IPS-18c (cell line): ENCODE measurements at regions not wholly inside any gene's neighbourhood (a gene's known extent, or its start where the extent isn't known, plus 50 kb on each side); places are given as distances from the start of the nearest gene placed in this dataset.

Experiments used
- H3K4me3 ChIP-seq: 2 replicates; pipeline ENCODE4 v1.7.0; 2013; ENCODE audit warnings: low read depth, mild to moderate bottlenecking, low read length, moderate library complexity; ENCODE audit not compliant: insufficient read depth
- H3K9me3 ChIP-seq: one replicate; pipeline ENCODE4 v1.6.1; 2013; ENCODE audit warnings: mild to moderate bottlenecking, low read length, moderate library complexity; ENCODE audit not compliant: control insufficient read depth, insufficient read depth

GRCh38 chr13:40446365-40446764, 220.1 kb downstream of the FOXO1 start:
- no peak overlapping the region for H3K4me3 ChIP-seq
- no peaks in the 10 kb centered on the region for H3K9me3 ChIP-seq

GRCh38 chr13:40447857-40448256, 218.6 kb downstream of the FOXO1 start:
- no peak overlapping the region for H3K4me3 ChIP-seq
- H3K9me3 ChIP-seq: no peaks in the 10 kb centered on the region

DNA sequence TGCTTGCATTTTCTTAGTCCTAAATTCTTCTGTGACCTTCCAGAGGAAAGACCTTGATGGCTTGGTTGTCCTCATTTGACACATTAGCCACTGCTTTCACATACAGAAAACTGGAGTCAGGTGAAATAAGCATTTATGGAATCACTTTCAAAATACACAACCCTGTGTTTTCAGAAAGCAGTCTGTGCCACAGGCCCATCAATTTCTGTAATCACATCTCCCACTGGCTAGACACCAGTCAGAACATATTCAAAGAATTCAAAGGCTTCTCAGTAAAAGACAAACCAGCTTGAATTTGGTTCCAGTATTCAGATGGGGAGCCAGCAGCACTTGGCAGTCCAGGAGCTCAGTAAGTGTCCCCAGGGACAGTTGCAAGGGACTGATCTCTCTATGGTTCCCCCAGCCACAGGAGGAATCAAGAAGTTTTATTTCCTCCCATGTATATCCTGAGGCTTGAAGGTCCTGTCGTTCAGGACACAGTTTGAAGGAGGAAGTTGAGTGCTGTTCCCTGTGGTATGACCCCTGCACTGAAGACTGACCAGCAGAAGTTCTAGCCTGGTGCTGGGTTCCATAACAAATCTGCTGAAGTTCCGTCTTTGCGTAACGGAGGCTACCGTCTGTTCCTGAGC, 214.3 kb downstream of the FOXO1 start:
- Histone ChIP-seq H3K9me3 (no peaks in the 10 kb centered on the region), H3K4me3 (no peak overlapping the region)

GRCh38 chr13:40452741-40453334, 213.6 kb downstream of the FOXO1 start:
- Histone ChIP-seq H3K9me3 (no peaks in the 10 kb centered on the region), H3K4me3 (no peak overlapping the region)

DNA sequence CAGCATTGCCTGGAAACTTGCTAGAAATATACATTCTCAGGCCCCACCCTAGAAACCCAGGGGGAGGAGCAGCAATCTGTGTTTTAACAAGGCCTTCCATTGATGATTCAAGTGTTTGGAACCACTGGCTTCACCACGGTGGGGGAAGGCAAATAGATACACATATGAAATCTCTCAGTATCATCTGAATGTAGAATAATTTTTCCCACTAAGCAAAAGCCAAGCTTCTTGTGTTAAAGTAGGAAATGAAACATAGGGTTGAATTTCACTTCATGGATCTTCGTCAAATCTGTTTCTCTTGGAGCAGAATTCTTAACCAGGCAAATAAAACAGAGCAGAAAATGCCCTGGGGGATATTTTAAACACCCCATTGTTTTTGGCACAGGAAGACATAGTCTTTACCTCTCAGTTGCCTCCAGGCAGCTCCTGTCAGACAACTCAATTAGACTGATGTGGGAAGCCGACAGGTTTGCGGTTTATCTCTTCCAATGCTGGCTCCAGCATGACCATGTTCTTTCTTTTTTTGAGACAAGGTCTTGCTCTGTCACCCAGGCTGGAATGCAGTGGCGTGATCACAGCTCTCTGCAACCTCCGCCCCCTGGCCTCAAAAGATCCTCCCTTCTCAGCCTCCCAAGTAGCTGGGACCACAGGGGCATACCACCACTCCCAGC, 213.0 kb downstream of the FOXO1 start:
- no peak overlapping the region for H3K4me3 ChIP-seq

GRCh38 chr13:40456397-40456953, 210.0 kb downstream of the FOXO1 start:
- Histone ChIP-seq H3K4me3 (no peak overlapping the region), H3K9me3 (no peaks in the 10 kb centered on the region)

More for the DNA sequence above, 213.0 kb downstream of the FOXO1 start:
- H3K9me3 ChIP-seq: no peaks in the 10 kb centered on the region

DNA sequence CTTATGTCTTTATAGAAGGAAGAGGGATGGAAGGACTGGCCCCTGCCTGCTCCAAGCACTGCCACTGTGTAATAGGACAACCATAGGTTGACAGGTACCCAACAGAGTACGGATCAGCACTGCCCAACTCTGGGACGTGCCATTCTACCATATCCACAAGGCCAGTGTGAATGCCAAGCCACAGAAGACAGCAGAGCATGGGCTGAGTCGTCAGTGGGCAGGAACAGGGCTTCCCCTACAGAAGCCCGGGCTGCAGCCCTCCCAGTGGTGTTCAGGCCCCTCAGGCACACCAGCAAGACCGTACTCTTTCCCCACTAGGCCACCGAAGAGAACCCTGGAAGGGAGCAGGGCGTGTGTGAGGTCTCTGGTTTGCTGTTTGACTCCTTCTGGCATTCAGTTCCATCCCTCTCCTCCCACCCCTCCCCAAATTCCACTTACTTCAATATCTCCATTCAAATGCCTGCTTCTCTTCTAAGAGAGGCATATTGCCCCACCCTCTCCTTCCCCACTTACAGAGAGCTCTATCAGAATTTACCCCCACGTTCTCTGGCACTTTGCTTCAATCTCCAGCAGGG, 209.4 kb downstream of the FOXO1 start:
- H3K9me3 ChIP-seq: no peaks in the 10 kb centered on the region
- no peak overlapping the region for H3K4me3 ChIP-seq

- Histone ChIP-seq H3K4me3 (no peak overlapping the region), H3K9me3 (no peaks in the 10 kb centered on the region)
These were observed 208.3 kb downstream of the FOXO1 start for GRCh38 chr13:40457929-40458719.

DNA sequence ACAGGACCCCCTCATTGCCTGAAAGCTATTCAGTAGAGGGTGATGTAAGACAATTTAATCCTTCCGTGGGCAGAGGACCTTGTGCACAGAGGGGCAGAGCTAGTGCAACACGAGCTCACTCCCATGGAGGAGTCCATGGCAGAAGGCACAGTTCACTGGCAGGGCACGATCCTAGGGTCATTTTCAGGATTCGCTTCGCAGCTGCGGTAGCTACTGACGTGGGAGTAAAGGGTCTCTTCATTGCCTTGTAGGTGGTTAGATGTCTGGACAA, 207.8 kb downstream of the FOXO1 start:
- H3K4me3 ChIP-seq: no peak overlapping the region
- no peaks in the 10 kb centered on the region for H3K9me3 ChIP-seq

GRCh38 chr13:40460116-40460515, 206.3 kb downstream of the FOXO1 start:
- H3K9me3 ChIP-seq: no peaks in the 10 kb centered on the region
- H3K4me3 ChIP-seq: no peak overlapping the region

DNA sequence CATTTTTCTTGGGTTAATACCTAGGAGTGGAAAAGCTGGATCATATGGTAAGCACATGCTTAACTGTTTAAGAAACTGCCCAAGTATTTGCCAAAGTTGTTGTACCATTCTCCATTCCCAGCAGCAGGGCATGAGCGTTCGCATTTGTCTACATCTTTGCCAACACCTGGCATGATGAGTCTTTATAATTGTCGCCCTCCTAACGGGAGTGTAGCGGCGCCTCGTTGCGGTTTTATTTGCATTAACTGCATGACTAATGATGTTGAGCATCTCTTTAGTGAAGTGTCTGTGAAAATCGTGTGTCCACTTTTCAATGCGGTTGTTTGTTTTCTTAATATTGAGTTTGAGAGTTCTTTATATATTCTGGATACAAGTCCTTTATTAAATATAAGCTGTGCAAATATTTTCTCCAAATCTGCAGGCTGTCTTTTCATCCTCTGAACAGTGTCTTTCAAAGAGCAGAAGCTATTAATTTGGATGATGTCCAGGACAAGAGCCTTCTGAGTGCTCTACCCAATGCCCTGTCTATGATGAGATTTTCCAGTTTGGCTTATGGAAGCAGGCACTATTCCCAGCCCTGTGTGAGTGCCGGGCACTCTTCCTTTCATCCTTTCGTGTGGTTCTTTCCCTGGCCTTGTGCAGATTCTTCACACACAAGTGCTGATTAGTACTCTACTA, 202.0 kb downstream of the FOXO1 start:
- no peak overlapping the region for H3K4me3 ChIP-seq
- no peaks in the 10 kb centered on the region for H3K9me3 ChIP-seq

DNA sequence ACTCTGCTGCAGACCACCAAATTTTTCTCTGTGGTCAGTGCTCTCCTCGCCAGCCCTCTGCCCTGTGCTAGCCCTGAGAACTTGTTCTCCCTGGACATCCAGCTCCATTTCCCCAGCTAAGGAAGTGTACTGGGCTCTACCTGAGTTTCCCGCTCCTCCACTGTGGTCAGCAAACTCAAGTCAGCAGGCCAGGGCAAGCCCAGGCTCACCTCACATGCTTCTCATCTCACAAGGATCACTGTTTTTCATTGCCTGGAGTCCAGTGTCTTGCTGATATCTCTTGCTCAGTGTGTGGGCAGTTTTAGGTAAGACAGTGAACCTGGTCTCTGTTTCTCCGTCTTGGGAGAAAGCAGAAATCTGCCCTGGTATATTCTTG, 201.4 kb downstream of the FOXO1 start:
- Histone ChIP-seq H3K4me3 (no peak overlapping the region), H3K9me3 (no peaks in the 10 kb centered on the region)

- H3K9me3 ChIP-seq: no peaks in the 10 kb centered on the region
- H3K4me3 ChIP-seq: no peak overlapping the region
These were observed 200.2 kb downstream of the FOXO1 start for GRCh38 chr13:40466272-40466671.

GRCh38 chr13:40468227-40468838, 198.1 kb downstream of the FOXO1 start:
- Histone ChIP-seq H3K9me3 (no peaks in the 10 kb centered on the region), H3K4me3 (no peak overlapping the region)

DNA sequence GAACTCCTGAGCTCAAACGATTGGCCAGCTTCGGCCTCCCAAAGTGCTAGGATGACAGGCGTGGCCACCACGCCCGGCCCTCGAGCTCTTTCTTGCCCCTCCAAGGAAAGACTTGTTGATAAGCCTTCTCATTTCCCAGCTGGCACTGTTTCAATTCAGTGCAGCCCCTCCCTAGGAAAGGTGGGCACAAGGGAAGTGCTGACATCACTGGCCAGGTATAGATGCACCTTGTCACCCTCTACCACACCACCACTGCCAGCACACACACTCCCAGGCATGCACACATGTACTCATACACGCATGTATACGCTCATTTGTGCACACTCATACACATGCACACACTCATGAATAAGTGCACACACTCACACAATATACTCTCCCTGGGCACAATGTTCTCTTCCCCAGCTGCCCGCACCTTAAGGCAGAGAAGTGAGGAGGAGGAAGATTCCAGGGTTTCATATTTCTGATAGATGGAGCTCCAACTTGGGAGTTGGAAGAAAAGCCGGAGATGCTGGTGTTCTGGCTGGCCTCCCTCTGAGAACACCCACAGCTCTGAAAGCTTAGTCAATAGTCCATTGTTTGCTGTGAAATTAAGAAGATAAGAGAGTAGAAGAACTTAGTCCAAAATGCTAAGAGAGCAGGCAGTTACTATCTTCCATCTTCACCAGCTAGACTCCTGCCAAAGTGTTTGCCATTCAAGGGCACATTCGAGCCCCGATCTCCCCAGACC, 196.7 kb downstream of the FOXO1 start:
- no peaks in the 10 kb centered on the region for H3K9me3 ChIP-seq
- no peak overlapping the region for H3K4me3 ChIP-seq

DNA sequence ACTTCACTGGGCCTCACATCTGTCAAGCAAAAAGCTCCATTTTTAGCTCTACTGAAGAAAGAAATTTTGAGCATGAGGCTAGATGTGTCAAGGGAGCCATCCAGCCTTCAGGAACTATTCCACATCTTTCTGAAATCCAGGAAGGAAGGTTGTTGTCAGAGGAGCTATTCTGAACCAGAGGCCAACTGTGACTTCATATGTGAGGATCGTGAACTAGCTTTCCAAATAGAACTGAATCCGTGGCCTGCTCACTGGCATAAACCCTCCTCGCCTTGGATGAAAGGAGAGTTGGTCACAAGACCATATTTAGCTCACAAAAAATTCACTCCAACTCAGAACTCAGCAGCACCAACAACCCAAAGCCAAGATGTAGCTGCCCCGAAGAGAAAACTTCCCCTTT, 195.8 kb downstream of the FOXO1 start:
- no peak overlapping the region for H3K4me3 ChIP-seq
- no peaks in the 10 kb centered on the region for H3K9me3 ChIP-seq
